Ishikawa (cell line): ENCODE measurements at regions not wholly inside any gene's neighbourhood (a gene's known extent, or its start where the extent isn't known, plus 50 kb on each side); places are given as distances from the start of the nearest gene placed in this dataset.

Experiments used
- CEBPB ChIP-seq: IDR thresholded peaks from 2 replicates; pipeline ENCODE4 v1.6.1; 2012
- CREB1 ChIP-seq: IDR thresholded peaks from 2 replicates; pipeline ENCODE4 v1.6.1; 2012; ENCODE audit warnings: low read depth
- EGR1 ChIP-seq: IDR thresholded peaks from 2 replicates; pipeline ENCODE4 v1.6.1; 2012
- EP300 ChIP-seq: IDR thresholded peaks from 2 replicates; pipeline ENCODE4 v1.6.1; 2012; ENCODE audit warnings: borderline replicate concordance
- FOXM1 ChIP-seq: IDR thresholded peaks from 2 replicates; pipeline ENCODE4 v1.6.1; 2012; ENCODE audit warnings: low read depth, borderline replicate concordance
- MAX ChIP-seq: IDR thresholded peaks from 2 replicates; pipeline ENCODE4 v1.6.1; 2012
- NFIC ChIP-seq: IDR thresholded peaks from 2 replicates; pipeline ENCODE4 v1.6.1; 2012
- RAD21 ChIP-seq: IDR thresholded peaks from 2 replicates; pipeline ENCODE4 v1.6.1; 2012; ENCODE audit warnings: low read depth
- TAF1 ChIP-seq: IDR thresholded peaks from 2 replicates; pipeline ENCODE4 v1.6.1; 2012; ENCODE audit warnings: low read depth, mild to moderate bottlenecking
- TCF12 ChIP-seq: IDR thresholded peaks from 2 replicates; pipeline ENCODE4 v1.6.1; 2012; ENCODE audit warnings: low read depth
- TEAD4 ChIP-seq: IDR thresholded peaks from 2 replicates; pipeline ENCODE4 v1.6.1; 2012
- YY1 ChIP-seq: IDR thresholded peaks from 2 replicates; pipeline ENCODE4 v1.6.1; 2012; ENCODE audit warnings: low read depth
- ZBTB7A ChIP-seq: IDR thresholded peaks from 2 replicates; pipeline ENCODE4 v1.6.1; 2012; ENCODE audit warnings: low read depth
- TF ChIP-seq, protein P1 (sequence below): IDR thresholded peaks from 2 replicates; pipeline ENCODE4 v1.6.1; 2012
- TF ChIP-seq, protein P2 (sequence below): IDR thresholded peaks from 2 replicates; pipeline ENCODE4 v1.6.1; 2012; ENCODE audit warnings: low read depth, mild to moderate bottlenecking

DNA sequence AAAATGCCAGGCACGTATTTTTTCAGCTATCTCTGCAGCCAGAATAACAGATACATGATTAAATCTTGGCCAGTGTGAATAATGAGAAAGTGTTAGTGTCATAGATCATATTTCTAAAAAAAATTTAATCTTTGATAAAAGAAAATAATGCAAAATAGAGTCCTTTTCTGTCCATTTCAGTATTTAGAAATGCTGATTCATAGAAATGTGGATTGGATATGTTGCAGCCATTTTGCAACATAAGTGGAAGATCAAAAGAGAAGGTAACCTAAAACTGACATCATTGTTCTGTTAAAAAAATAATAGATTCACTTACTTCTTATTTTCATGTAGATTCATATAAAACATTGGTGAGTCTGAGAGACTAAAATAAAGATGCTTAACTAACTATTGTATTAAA is 1010.3 kb downstream of the LRFN5 start:
- TF ChIP-seq, protein P1, sequence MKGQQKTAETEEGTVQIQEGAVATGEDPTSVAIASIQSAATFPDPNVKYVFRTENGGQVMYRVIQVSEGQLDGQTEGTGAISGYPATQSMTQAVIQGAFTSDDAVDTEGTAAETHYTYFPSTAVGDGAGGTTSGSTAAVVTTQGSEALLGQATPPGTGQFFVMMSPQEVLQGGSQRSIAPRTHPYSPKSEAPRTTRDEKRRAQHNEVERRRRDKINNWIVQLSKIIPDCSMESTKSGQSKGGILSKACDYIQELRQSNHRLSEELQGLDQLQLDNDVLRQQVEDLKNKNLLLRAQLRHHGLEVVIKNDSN: no peak
- no peak for TF ChIP-seq TEAD4
- no peak for TF ChIP-seq TAF1
- no peak for TF ChIP-seq TCF12

DNA sequence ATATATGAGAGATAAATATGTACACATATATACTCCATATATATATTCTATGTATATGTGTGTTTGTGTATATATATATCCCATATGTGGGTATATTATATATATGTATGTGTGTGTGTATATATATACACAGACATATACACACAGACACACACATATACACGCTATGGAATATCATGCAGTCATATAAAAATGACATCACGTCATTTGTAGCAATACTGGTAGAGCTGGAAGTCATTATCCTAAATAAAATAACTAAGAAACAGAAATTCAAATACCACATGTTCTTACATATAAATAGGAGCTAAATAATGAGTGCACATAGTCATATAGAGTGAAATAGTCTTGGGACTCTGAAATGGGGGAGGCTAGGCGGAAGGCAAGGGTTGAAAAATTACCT is 1000.2 kb downstream of the LRFN5 start:
- TF ChIP-seq MAX (no peak), RAD21 (no peak), NFIC (no peak), ZBTB7A (no peak), CREB1 (no peak), YY1 (no peak), CEBPB (no peak), TAF1 (no peak), EGR1 (no peak)
- TF ChIP-seq, protein P2, sequence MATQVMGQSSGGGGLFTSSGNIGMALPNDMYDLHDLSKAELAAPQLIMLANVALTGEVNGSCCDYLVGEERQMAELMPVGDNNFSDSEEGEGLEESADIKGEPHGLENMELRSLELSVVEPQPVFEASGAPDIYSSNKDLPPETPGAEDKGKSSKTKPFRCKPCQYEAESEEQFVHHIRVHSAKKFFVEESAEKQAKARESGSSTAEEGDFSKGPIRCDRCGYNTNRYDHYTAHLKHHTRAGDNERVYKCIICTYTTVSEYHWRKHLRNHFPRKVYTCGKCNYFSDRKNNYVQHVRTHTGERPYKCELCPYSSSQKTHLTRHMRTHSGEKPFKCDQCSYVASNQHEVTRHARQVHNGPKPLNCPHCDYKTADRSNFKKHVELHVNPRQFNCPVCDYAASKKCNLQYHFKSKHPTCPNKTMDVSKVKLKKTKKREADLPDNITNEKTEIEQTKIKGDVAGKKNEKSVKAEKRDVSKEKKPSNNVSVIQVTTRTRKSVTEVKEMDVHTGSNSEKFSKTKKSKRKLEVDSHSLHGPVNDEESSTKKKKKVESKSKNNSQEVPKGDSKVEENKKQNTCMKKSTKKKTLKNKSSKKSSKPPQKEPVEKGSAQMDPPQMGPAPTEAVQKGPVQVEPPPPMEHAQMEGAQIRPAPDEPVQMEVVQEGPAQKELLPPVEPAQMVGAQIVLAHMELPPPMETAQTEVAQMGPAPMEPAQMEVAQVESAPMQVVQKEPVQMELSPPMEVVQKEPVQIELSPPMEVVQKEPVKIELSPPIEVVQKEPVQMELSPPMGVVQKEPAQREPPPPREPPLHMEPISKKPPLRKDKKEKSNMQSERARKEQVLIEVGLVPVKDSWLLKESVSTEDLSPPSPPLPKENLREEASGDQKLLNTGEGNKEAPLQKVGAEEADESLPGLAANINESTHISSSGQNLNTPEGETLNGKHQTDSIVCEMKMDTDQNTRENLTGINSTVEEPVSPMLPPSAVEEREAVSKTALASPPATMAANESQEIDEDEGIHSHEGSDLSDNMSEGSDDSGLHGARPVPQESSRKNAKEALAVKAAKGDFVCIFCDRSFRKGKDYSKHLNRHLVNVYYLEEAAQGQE: no peak

DNA sequence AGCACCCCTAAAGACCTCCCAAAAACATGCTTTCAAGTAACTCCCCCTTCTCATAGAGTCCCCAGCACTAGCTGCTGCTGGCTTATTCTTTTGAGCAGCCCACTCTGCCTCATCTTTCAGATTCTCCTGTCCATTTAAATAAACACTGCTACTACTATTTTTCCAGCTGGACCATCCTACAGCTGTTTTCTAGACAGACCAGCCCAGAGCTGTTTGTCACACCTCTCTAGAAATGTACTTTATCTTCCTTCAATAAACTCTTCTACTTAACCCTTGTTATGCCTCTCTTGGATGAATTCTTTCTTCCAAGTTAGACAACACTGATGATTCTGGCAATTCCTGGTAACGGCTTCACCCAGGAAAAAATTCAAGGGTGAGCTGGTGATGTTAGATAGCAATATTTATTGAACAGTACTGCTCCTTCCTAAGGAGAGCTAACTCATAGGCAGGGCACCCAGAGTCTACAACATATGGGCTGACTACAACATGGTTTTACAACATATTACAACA is 995.7 kb downstream of the LRFN5 start:
- no peak for TF ChIP-seq EGR1
- TF ChIP-seq ZBTB7A: no peak
- TF ChIP-seq YY1: no peak
- TF ChIP-seq, protein P1: no peak
- no peak for TF ChIP-seq NFIC
- no peak for TF ChIP-seq TEAD4
- TF ChIP-seq, protein P2: no peak
- TF ChIP-seq RAD21: no peak
- no peak for TF ChIP-seq CEBPB
- TF ChIP-seq CREB1: no peak
- TF ChIP-seq MAX: no peak
- TF ChIP-seq TAF1: no peak
- TF ChIP-seq EP300: no peak
- no peak for TF ChIP-seq FOXM1
- no peak for TF ChIP-seq TCF12

- TF ChIP-seq TAF1 (no peak), TCF12 (no peak), CREB1 (no peak), FOXM1 (no peak)
- TF ChIP-seq, protein P2: no peak
Measured at GRCh38 chr14:42572032-42572431, 965.4 kb downstream of the LRFN5 start.

DNA sequence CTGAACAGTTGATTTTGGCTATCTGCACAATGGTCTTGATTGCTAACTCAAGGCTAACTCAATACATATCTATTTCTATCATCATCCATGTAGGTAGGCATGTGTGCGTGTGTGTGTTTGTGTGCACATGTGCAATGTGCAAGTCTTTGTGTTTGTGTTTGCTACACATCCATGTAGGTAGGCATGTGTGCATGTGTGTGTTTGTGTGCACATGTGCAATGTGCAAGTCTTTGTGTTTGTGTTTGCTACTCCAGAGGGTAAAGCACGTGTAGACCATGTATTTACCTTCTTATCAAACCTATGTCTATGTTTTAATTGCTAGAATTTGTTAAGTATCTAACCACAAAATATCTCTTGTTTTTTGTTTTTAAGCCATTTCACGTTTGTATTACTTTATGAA is 962.6 kb downstream of the LRFN5 start:
- TF ChIP-seq EP300 (no peak), TCF12 (no peak), RAD21 (no peak), MAX (no peak), TAF1 (no peak), FOXM1 (no peak), TEAD4 (no peak), YY1 (no peak), CREB1 (no peak), ZBTB7A (no peak), NFIC (no peak)
- TF ChIP-seq, protein P1: no peak
